ENCODE measurements at regions not wholly inside any gene's neighbourhood (a gene's known extent, or its start where the extent isn't known, plus 50 kb on each side); places are given as distances from the start of the nearest gene placed in this dataset.

- in situ Hi-C loops (cut with MboI) (no loop called here), intact Hi-C loops (cut with micrococcal nuclease) (no loop called here)
- no peak overlapping the region for H2AFZ ChIP-seq (ENCODE audit: low read depth, low read length)
- DNase-seq (ENCODE audit: extremely low read depth in 1 of 4, low spot score in 3 of 4) (no peak), ATAC-seq (no peak), FAIRE-seq (no peak)
- no peak overlapping the region for H3K4me2 ChIP-seq (ENCODE audit: insufficient read depth, low read length)
- no peaks in the 10 kb centered on the region for H3K9me1 ChIP-seq (ENCODE audit: control insufficient read depth, insufficient read depth, low read length)
- WGBS (ENCODE audit: insufficient coverage, low coverage, missing lambda C conversion rate), result 0% methylated on average over 6 of the region's 6 CpGs
- no peaks in the 10 kb centered on the region for H4K20me1 ChIP-seq (replicated peaks; ENCODE audit: control insufficient read depth, insufficient read depth, low read length)
- BruUV-seq (replicated peaks), result no TSS peak
- H3K79me2 ChIP-seq (ENCODE audit: control insufficient read depth, insufficient read depth, low read length), result no peaks in the 10 kb centered on the region
- no peak overlapping the region for H3K27ac ChIP-seq (ENCODE audit: extremely low read depth, low read depth, low read length)
- H3K4me1 ChIP-seq (replicated peaks in 1 of 2; ENCODE audit: control insufficient read depth in 2 of 2, insufficient read depth in 2 of 2, low read length in 2 of 2), result no peaks in the 10 kb centered on the region
- CTCF ChIA-PET (ENCODE audit: low intra/inter-chr PET ratio), result no interaction called here
- no peak overlapping the region for H3K4me3 ChIP-seq
- peaks cover 0 to 11% of the 10 kb centered on the region in 2 experiments; a peak in 1 of 5 replicates for H3K27me3 ChIP-seq (ENCODE audit: control insufficient read depth in 2 of 2, insufficient read depth in 2 of 2, low read length in 2 of 2)
- POLR2A ChIA-PET, result no interaction called here
- TF ChIP-seq ZNF174 (CRISPR knock-in tag; IDR thresholded peaks at IDR 0.05), result no peak
- TF ChIP-seq FOXK1 (CRISPR knock-in tag; IDR thresholded peaks at IDR 0.05; ENCODE audit: borderline replicate concordance), result no peak
- no peak for TF ChIP-seq MTF1 (CRISPR knock-in tag; IDR thresholded peaks at IDR 0.05; ENCODE audit: borderline replicate concordance)
- no peak for TF ChIP-seq CBFA2T2 (conservative IDR thresholded peaks at IDR 0.05)
- no peak for TF ChIP-seq ZNF41 (CRISPR knock-in tag; conservative IDR thresholded peaks at IDR 0.05)
- TF ChIP-seq CSDE1 (IDR thresholded peaks at IDR 0.05), result no peak
- no peak for TF ChIP-seq BCL6 (CRISPR knock-in tag; IDR thresholded peaks at IDR 0.05)
- no peak for TF ChIP-seq FOXJ3 (CRISPR knock-in tag; IDR thresholded peaks at IDR 0.05)
- no peak for TF ChIP-seq RBM14 (IDR thresholded peaks at IDR 0.05; ENCODE audit: borderline replicate concordance, insufficient read depth, low read depth, low read length)
- no peak for TF ChIP-seq ARID2 (IDR thresholded peaks at IDR 0.05)
- no peak for TF ChIP-seq KHSRP (IDR thresholded peaks at IDR 0.05)
- no peak overlapping the region for H3K9ac ChIP-seq (ENCODE audit: insufficient read depth in 1 of 2, low read depth in 2 of 2, low read length in 2 of 2)
- no peaks in the 10 kb centered on the region for H3K9me3 ChIP-seq (replicated peaks; ENCODE audit: control insufficient read depth, insufficient read depth, low read depth, low read length)
- H3K36me3 ChIP-seq (ENCODE audit: control insufficient read depth, insufficient read depth, low read length), result no peaks in the 10 kb centered on the region
Observed at GRCh38 chr12:115213538-115214016, 529.6 kb upstream of the TBX3 start.

Data from K562 (cell line).